ENCODE measurements at regions not wholly inside any gene's neighbourhood (a gene's known extent, or its start where the extent isn't known, plus 50 kb on each side); places are given as distances from the start of the nearest gene placed in this dataset.

- no peak for TF ChIP-seq EP300 (IDR thresholded peaks at IDR 0.05; ENCODE audit: borderline replicate concordance in 1 of 2, low read depth in 2 of 2, low read length in 2 of 2)
- no peak for TF ChIP-seq TAF1 (IDR thresholded peaks at IDR 0.05; ENCODE audit: low read depth, low read length)
- no peak for TF ChIP-seq SUZ12 (IDR thresholded peaks at IDR 0.05; ENCODE audit: low read length)
- no peak for TF ChIP-seq POLR2AphosphoS5 (IDR thresholded peaks at IDR 0.05; ENCODE audit: low read depth, low read length)
- TF ChIP-seq, protein P1, sequence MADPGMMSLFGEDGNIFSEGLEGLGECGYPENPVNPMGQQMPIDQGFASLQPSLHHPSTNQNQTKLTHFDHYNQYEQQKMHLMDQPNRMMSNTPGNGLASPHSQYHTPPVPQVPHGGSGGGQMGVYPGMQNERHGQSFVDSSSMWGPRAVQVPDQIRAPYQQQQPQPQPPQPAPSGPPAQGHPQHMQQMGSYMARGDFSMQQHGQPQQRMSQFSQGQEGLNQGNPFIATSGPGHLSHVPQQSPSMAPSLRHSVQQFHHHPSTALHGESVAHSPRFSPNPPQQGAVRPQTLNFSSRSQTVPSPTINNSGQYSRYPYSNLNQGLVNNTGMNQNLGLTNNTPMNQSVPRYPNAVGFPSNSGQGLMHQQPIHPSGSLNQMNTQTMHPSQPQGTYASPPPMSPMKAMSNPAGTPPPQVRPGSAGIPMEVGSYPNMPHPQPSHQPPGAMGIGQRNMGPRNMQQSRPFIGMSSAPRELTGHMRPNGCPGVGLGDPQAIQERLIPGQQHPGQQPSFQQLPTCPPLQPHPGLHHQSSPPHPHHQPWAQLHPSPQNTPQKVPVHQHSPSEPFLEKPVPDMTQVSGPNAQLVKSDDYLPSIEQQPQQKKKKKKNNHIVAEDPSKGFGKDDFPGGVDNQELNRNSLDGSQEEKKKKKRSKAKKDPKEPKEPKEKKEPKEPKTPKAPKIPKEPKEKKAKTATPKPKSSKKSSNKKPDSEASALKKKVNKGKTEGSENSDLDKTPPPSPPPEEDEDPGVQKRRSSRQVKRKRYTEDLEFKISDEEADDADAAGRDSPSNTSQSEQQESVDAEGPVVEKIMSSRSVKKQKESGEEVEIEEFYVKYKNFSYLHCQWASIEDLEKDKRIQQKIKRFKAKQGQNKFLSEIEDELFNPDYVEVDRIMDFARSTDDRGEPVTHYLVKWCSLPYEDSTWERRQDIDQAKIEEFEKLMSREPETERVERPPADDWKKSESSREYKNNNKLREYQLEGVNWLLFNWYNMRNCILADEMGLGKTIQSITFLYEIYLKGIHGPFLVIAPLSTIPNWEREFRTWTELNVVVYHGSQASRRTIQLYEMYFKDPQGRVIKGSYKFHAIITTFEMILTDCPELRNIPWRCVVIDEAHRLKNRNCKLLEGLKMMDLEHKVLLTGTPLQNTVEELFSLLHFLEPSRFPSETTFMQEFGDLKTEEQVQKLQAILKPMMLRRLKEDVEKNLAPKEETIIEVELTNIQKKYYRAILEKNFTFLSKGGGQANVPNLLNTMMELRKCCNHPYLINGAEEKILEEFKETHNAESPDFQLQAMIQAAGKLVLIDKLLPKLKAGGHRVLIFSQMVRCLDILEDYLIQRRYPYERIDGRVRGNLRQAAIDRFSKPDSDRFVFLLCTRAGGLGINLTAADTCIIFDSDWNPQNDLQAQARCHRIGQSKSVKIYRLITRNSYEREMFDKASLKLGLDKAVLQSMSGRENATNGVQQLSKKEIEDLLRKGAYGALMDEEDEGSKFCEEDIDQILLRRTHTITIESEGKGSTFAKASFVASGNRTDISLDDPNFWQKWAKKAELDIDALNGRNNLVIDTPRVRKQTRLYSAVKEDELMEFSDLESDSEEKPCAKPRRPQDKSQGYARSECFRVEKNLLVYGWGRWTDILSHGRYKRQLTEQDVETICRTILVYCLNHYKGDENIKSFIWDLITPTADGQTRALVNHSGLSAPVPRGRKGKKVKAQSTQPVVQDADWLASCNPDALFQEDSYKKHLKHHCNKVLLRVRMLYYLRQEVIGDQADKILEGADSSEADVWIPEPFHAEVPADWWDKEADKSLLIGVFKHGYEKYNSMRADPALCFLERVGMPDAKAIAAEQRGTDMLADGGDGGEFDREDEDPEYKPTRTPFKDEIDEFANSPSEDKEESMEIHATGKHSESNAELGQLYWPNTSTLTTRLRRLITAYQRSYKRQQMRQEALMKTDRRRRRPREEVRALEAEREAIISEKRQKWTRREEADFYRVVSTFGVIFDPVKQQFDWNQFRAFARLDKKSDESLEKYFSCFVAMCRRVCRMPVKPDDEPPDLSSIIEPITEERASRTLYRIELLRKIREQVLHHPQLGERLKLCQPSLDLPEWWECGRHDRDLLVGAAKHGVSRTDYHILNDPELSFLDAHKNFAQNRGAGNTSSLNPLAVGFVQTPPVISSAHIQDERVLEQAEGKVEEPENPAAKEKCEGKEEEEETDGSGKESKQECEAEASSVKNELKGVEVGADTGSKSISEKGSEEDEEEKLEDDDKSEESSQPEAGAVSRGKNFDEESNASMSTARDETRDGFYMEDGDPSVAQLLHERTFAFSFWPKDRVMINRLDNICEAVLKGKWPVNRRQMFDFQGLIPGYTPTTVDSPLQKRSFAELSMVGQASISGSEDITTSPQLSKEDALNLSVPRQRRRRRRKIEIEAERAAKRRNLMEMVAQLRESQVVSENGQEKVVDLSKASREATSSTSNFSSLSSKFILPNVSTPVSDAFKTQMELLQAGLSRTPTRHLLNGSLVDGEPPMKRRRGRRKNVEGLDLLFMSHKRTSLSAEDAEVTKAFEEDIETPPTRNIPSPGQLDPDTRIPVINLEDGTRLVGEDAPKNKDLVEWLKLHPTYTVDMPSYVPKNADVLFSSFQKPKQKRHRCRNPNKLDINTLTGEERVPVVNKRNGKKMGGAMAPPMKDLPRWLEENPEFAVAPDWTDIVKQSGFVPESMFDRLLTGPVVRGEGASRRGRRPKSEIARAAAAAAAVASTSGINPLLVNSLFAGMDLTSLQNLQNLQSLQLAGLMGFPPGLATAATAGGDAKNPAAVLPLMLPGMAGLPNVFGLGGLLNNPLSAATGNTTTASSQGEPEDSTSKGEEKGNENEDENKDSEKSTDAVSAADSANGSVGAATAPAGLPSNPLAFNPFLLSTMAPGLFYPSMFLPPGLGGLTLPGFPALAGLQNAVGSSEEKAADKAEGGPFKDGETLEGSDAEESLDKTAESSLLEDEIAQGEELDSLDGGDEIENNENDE (IDR thresholded peaks at IDR 0.05; ENCODE audit: insufficient replicate concordance, low read length), result no peak
- TF ChIP-seq RBBP5 (IDR thresholded peaks at IDR 0.05; ENCODE audit: borderline replicate concordance, low read depth, low read length), result no peak
- no peak for TF ChIP-seq SP4 (IDR thresholded peaks at IDR 0.05; ENCODE audit: low read length)
- no peak for TF ChIP-seq BRCA1 (IDR thresholded peaks at IDR 0.05; ENCODE audit: low read depth, low read length)
Observed at GRCh38 chr13:78881054-78881453, 222.1 kb upstream of the OBI1 start (continued).

Measured in H1 (cell line).